GM12878 (cell line): ENCODE measurements at regions not wholly inside any gene's neighbourhood (a gene's known extent, or its start where the extent isn't known, plus 50 kb on each side); places are given as distances from the start of the nearest gene placed in this dataset.

Source experiments
- ATAC-seq: fragments of 200-7000 bp; cut with Tn5 transposase; 3 replicates; pipeline ENCODE4 v1.9.1; 2020; ENCODE audit warnings: mild to moderate bottlenecking, moderate library complexity
- BruUV-seq: library from RNA; stranded (reverse); fragments of 400-500 nt; replicated peaks from 2 replicates; lab custom pipeline; 2021; lab: Mats Ljungman, UMichigan
- CTCF ChIA-PET: fragments of 300-600 bp; sonication (Branson Sonifier 250); formaldehyde crosslinking; extraction: SDS; loops from one replicate; lab custom pipeline; 2021; ENCODE audit warnings: inconsistent platforms; lab: Yijun Ruan, JAX
- POLR2A ChIA-PET: fragments of 350-600 bp; formaldehyde crosslinking; extraction: SDS; loops from one replicate; lab custom pipeline; 2021; ENCODE audit warnings: inconsistent platforms; lab: Charles Lee
- RAD21 ChIA-PET: fragments of 300-600 bp; sonication (Branson Sonifier 250); formaldehyde crosslinking; loops from one replicate; lab custom pipeline; 2023; ENCODE audit warnings: antibody characterized with exemption; ENCODE audit not compliant: unreplicated experiment; lab: Charles Lee
- SMC1A ChIA-PET: fragments of 300-600 bp; sonication (Branson Sonifier 250); formaldehyde crosslinking; loops from one replicate; lab custom pipeline; 2023; ENCODE audit not compliant: unreplicated experiment, uncharacterized antibody; lab: Charles Lee
- DNase-seq: peaks from one replicate; pipeline ENCODE4 v3.0.0-alpha.2; 2011; ENCODE audit warnings: low read depth, low spot score
- FAIRE-seq: peaks from 3 replicates; lab custom pipeline; 2011; peaks lifted over from hg19 to GRCh38; lab: Jason Lieb, UNC
- H2AFZ ChIP-seq: 2 replicates; pipeline ENCODE4 v1.6.0; 2011; ENCODE audit warnings: low read depth, low read length, control low read depth; ENCODE audit not compliant: control insufficient read depth
- H3K27ac ChIP-seq: 2 replicates; pipeline ENCODE4 v1.5.1; 2011; ENCODE audit warnings: control low read depth; ENCODE audit not compliant: control insufficient read depth, insufficient read depth
- H3K27me3 ChIP-seq, 2 experiments: replicated peaks in 1 of 2; 2 replicates each; pipeline versions ENCODE4 v1.6.0 to v1.6.1; 2011; ENCODE audit warnings: low read length in 1 of 2; ENCODE audit not compliant: control insufficient read depth in 2 of 2, insufficient read depth in 2 of 2
- H3K36me3 ChIP-seq, 2 experiments: 2 replicates each; pipeline ENCODE4 v1.5.1; 2011; ENCODE audit warnings: low read length in 1 of 2; ENCODE audit not compliant: control insufficient read depth in 2 of 2, insufficient read depth in 2 of 2
- H3K4me1 ChIP-seq: 2 replicates; pipeline ENCODE4 v1.6.1; 2011; ENCODE audit warnings: mild to moderate bottlenecking, low read length, moderate library complexity, mixed read lengths; ENCODE audit not compliant: control insufficient read depth, insufficient read depth
- H3K4me2 ChIP-seq: 2 replicates; pipeline ENCODE4 v1.6.0; 2011; ENCODE audit warnings: control low read depth; ENCODE audit not compliant: control insufficient read depth, insufficient read depth
- H3K4me3 ChIP-seq: fragments of 200-600 bp; sonication (generic); 2 replicates; pipeline ENCODE4 v1.5.1; 2016
- H3K79me2 ChIP-seq: 2 replicates; pipeline ENCODE4 v1.6.0; 2011; ENCODE audit warnings: low read length; ENCODE audit not compliant: control insufficient read depth, insufficient read depth
- H3K9ac ChIP-seq: 2 replicates; pipeline ENCODE4 v1.8.0; 2011; ENCODE audit warnings: low read length, control low read depth, mixed read lengths; ENCODE audit not compliant: control insufficient read depth, insufficient read depth
- H3K9me3 ChIP-seq: replicated peaks from 3 replicates; pipeline ENCODE4 v1.5.1; 2011; ENCODE audit warnings: mild to moderate bottlenecking, low read length; ENCODE audit not compliant: control insufficient read depth, insufficient read depth
- H4K20me1 ChIP-seq: 2 replicates; pipeline ENCODE4 v1.6.0; 2011; ENCODE audit not compliant: control insufficient read depth, insufficient read depth
- ATF3 ChIP-seq: IDR thresholded peaks from 2 replicates; pipeline ENCODE4 v1.6.1; 2011; ENCODE audit warnings: low read depth, mild to moderate bottlenecking, low read length, moderate library complexity, borderline replicate concordance; ENCODE audit errors: extremely low read depth
- BCLAF1 ChIP-seq: fragments of 450-650 bp; IDR thresholded peaks from 2 replicates; pipeline ENCODE4 v1.6.1; 2017; ENCODE audit warnings: antibody characterized with exemption, mild to moderate bottlenecking, moderate library complexity
- CHD2 ChIP-seq: IDR thresholded peaks from 2 replicates; pipeline ENCODE4 v1.6.1; 2011; ENCODE audit warnings: low read depth, low read length, improper control_type of control experiment, borderline replicate concordance
- EP300 ChIP-seq, 2 experiments: fragments of 150-350 bp in 1 of 2; IDR thresholded peaks; 2 replicates each; pipeline ENCODE4 v1.6.1; 2011 to 2012; ENCODE audit warnings: low read depth in 2 of 2, low read length in 2 of 2, borderline replicate concordance in 1 of 2, improper control_type of control experiment in 1 of 2, inconsistent platforms in 1 of 2; ENCODE audit not compliant: control insufficient read depth in 1 of 2
- GABPA ChIP-seq: IDR thresholded peaks from 2 replicates; pipeline ENCODE4 v1.6.1; 2014; ENCODE audit warnings: antibody characterized with exemption, low read depth, mild to moderate bottlenecking, inconsistent platforms
- GATAD2B ChIP-seq: fragments of 450-650 bp; conservative IDR thresholded peaks from 2 replicates; pipeline ENCODE4 v1.6.1; 2017; ENCODE audit warnings: low read depth, mild to moderate bottlenecking, moderate library complexity
- KAT2A ChIP-seq: conservative IDR thresholded peaks from 2 replicates; pipeline ENCODE4 v1.6.1; 2011; ENCODE audit warnings: low read depth, low read length; ENCODE audit not compliant: control insufficient read depth
- LARP7 ChIP-seq: fragments of 450-650 bp; IDR thresholded peaks from 2 replicates; pipeline ENCODE4 v1.6.1; 2017; ENCODE audit warnings: mild to moderate bottlenecking
- MAX ChIP-seq: IDR thresholded peaks from 2 replicates; pipeline ENCODE4 v1.6.1; 2012; ENCODE audit warnings: low read depth, low read length, improper control_type of control experiment
- SMC3 ChIP-seq: IDR thresholded peaks from 2 replicates; pipeline ENCODE4 v1.6.1; 2011; ENCODE audit warnings: low read length, improper control_type of control experiment, borderline replicate concordance
- SUPT20H ChIP-seq: IDR thresholded peaks from 2 replicates; pipeline ENCODE4 v1.6.1; 2011; ENCODE audit warnings: low read depth, mild to moderate bottlenecking, low read length, moderate library complexity, borderline replicate concordance; ENCODE audit not compliant: control insufficient read depth
- YY1 ChIP-seq: IDR thresholded peaks from 2 replicates; pipeline ENCODE4 v1.6.1; 2011; ENCODE audit warnings: low read depth, mild to moderate bottlenecking, low read length
- ZBTB40 ChIP-seq: fragments of 450-650 bp; IDR thresholded peaks from 2 replicates; pipeline ENCODE4 v1.6.1; 2016; ENCODE audit warnings: mild to moderate bottlenecking, moderate library complexity, borderline replicate concordance
- ZNF24 ChIP-seq: fragments of 450-650 bp; IDR thresholded peaks from 2 replicates; pipeline ENCODE4 v1.6.1; 2017; ENCODE audit warnings: antibody characterized with exemption, mild to moderate bottlenecking
- ZNF274 ChIP-seq: IDR thresholded peaks from one replicate; pipeline ENCODE4 v1.8.0; 2011; ENCODE audit not compliant: insufficient read length, insufficient read depth
- WGBS: methylation state at CpG from one replicate; pipeline ENCODE4 v1.1.6; 2016; ENCODE audit warnings: low lambda C conversion rate; ENCODE audit not compliant: insufficient replicate concordance, insufficient coverage; ENCODE audit errors: missing lambda C conversion rate; 5-methylcytosine and 5-hydroxymethylcytosine counted together
- in situ Hi-C: fragments of 300-500 bp; cut with MboI; formaldehyde crosslinking; loops from 9 replicates; pipeline ENCODE4 v1.14.3; 2018; ENCODE audit warnings: mixed read lengths
- intact Hi-C: fragments of 100-400 bp; cut with micrococcal nuclease; formaldehyde crosslinking; loops from one replicate; pipeline ENCODE4 v1.14.2; 2022; ENCODE audit not compliant: unreplicated experiment

GRCh38 chr7:94142281-94142680 is 138.1 kb upstream of the BET1 start (continued):
- TF ChIP-seq ZBTB40 (no peak), ATF3 (no peak)

GRCh38 chr7:94145602-94146001 is 141.4 kb upstream of the BET1 start:
- Histone ChIP-seq H2AFZ (no peak overlapping the region), H3K4me1 (no peaks in the 10 kb centered on the region), H3K79me2 (no peaks in the 10 kb centered on the region), H3K27ac (no peak overlapping the region), H4K20me1 (no peaks in the 10 kb centered on the region), H3K9ac (no peak overlapping the region), H3K27me3 (no peaks in the 10 kb centered on the region; a peak in 1 of 4 replicates), H3K9me3 (no peaks in the 10 kb centered on the region), H3K4me3 (no peak overlapping the region), H3K36me3 (no peaks in the 10 kb centered on the region), H3K4me2 (no peak overlapping the region)
- ChIA-PET CTCF (no interaction called here), RAD21 (no interaction called here), SMC1A (no interaction called here), POLR2A (no interaction called here)
- no peak for FAIRE-seq
- intact Hi-C loops (no loop called here), in situ Hi-C loops (no loop called here)
- DNase-seq: no peak
- WGBS: 16% methylated on average over 2 of the region's 2 CpGs
- BruUV-seq: no TSS peak
- no peak for ATAC-seq
- TF ChIP-seq SMC3: no peak
- no peak for TF ChIP-seq KAT2A
- no peak for TF ChIP-seq ZNF24
- no peak for TF ChIP-seq SUPT20H
- no peak for TF ChIP-seq MAX
- no peak for TF ChIP-seq BCLAF1
- TF ChIP-seq CHD2: no peak
- no peak for TF ChIP-seq LARP7
- TF ChIP-seq GATAD2B: no peak
- TF ChIP-seq GABPA: no peak
- no peak for TF ChIP-seq ZNF274
- no peak for TF ChIP-seq YY1
- no peak for TF ChIP-seq EP300 (IDR thresholded peaks at IDR 0.05; ENCODE audit: borderline replicate concordance in 1 of 2, control insufficient read depth in 1 of 2, low read depth in 2 of 2, low read length in 2 of 2)
